ENCODE measurements at regions not wholly inside any gene's neighbourhood (a gene's known extent, or its start where the extent isn't known, plus 50 kb on each side); places are given as distances from the start of the nearest gene placed in this dataset.

DNA sequence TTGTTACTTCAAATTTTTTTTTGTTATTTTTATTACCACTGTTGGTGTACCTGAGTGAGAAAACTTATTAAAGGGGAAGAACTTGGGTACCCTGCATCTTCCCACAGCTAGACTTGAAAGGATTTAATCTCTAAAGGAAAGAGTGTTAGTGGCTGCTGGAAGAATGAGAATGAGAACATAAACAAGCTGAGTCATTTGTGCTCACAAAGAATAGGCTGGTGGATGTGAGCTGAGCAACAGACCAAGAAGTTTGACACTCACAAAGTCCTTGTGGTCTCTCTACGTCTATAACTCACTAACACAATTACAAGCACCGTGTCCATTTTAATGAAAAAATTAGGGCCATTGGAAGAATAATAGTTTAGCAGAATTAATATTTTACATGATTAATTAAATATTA is 217.6 kb upstream of the ANO5 start:
- TF ChIP-seq PPARA (CRISPR knock-in tag; IDR thresholded peaks at IDR 0.05; ENCODE audit: borderline replicate concordance) (no peak), ESRRG (CRISPR knock-in tag; IDR thresholded peaks at IDR 0.05) (no peak), ARNTL (CRISPR knock-in tag; IDR thresholded peaks at IDR 0.05; ENCODE audit: borderline replicate concordance, low read depth) (no peak), RARB (CRISPR knock-in tag; IDR thresholded peaks at IDR 0.05) (no peak), ZNF8 (CRISPR knock-in tag; IDR thresholded peaks at IDR 0.05) (no peak)
- TF ChIP-seq, protein P1, sequence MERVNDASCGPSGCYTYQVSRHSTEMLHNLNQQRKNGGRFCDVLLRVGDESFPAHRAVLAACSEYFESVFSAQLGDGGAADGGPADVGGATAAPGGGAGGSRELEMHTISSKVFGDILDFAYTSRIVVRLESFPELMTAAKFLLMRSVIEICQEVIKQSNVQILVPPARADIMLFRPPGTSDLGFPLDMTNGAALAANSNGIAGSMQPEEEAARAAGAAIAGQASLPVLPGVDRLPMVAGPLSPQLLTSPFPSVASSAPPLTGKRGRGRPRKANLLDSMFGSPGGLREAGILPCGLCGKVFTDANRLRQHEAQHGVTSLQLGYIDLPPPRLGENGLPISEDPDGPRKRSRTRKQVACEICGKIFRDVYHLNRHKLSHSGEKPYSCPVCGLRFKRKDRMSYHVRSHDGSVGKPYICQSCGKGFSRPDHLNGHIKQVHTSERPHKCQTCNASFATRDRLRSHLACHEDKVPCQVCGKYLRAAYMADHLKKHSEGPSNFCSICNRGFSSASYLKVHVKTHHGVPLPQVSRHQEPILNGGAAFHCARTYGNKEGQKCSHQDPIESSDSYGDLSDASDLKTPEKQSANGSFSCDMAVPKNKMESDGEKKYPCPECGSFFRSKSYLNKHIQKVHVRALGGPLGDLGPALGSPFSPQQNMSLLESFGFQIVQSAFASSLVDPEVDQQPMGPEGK (CRISPR knock-in tag; IDR thresholded peaks at IDR 0.05; ENCODE audit: borderline replicate concordance), result no peak
- TF ChIP-seq, protein P2, sequence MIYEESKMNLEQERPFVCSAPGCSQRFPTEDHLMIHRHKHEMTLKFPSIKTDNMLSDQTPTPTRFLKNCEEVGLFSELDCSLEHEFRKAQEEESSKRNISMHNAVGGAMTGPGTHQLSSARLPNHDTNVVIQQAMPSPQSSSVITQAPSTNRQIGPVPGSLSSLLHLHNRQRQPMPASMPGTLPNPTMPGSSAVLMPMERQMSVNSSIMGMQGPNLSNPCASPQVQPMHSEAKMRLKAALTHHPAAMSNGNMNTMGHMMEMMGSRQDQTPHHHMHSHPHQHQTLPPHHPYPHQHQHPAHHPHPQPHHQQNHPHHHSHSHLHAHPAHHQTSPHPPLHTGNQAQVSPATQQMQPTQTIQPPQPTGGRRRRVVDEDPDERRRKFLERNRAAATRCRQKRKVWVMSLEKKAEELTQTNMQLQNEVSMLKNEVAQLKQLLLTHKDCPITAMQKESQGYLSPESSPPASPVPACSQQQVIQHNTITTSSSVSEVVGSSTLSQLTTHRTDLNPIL (CRISPR knock-in tag; IDR thresholded peaks at IDR 0.05; ENCODE audit: low read depth), result no peak
